ENCODE measurements at regions not wholly inside any gene's neighbourhood (a gene's known extent, or its start where the extent isn't known, plus 50 kb on each side); places are given as distances from the start of the nearest gene placed in this dataset.

- H3K4me1 ChIP-seq (ENCODE audit: control insufficient read depth, extremely low read depth, insufficient read depth, low read length): no peaks in the 10 kb centered on the region
- DNase-seq (ENCODE audit: low read depth, low spot score) (no peak), FAIRE-seq (no peak)
- no peaks in the 10 kb centered on the region for H3K9me1 ChIP-seq (replicated peaks; ENCODE audit: control insufficient read depth, extremely low read depth, insufficient read depth, low read length)
- no peak overlapping the region for H3K9ac ChIP-seq (replicated peaks; ENCODE audit: extremely low read depth, insufficient read depth, low read length)
- TF ChIP-seq MAX (IDR thresholded peaks at IDR 0.05; ENCODE audit: insufficient read depth, insufficient read length): no peak
- TF ChIP-seq JUN (IDR thresholded peaks at IDR 0.05; ENCODE audit: borderline replicate concordance, insufficient read depth, insufficient read length, low read depth): no peak
- TF ChIP-seq CTCF (IDR thresholded peaks at IDR 0.05; ENCODE audit: extremely low read depth in 1 of 2, insufficient read depth in 1 of 2, low read depth in 1 of 2, low read length in 2 of 2): no peak
- H2AFZ ChIP-seq (ENCODE audit: low read depth, low read length): no peak overlapping the region
- no peak overlapping the region for H3K27ac ChIP-seq (ENCODE audit: insufficient read depth, low read depth, low read length)
- H4K20me1 ChIP-seq (replicated peaks; ENCODE audit: control insufficient read depth, extremely low read depth, insufficient read depth, low read length): no peaks in the 10 kb centered on the region
- no peaks in the 10 kb centered on the region for H3K36me3 ChIP-seq (ENCODE audit: control insufficient read depth in 2 of 2, extremely low read depth in 1 of 2, insufficient read depth in 2 of 2, low read length in 2 of 2)
- no peak overlapping the region for H3K4me3 ChIP-seq (replicated peaks in 1 of 3; ENCODE audit: insufficient read depth in 1 of 3, low read depth in 1 of 3, low read length in 3 of 3)
- no peaks in the 10 kb centered on the region for H3K9me3 ChIP-seq (replicated peaks; ENCODE audit: control insufficient read depth, insufficient read depth, low read length)
- ChIA-PET POLR2A (no interaction called here), CTCF (no interaction called here)
- dilution Hi-C loops (cut with MboI; ENCODE audit: extremely low pct_ligation_motif_present, low sequenced_read_pairs): no loop called here
- no peak overlapping the region for H3K4me2 ChIP-seq (ENCODE audit: insufficient read depth, low read length)
- H3K79me2 ChIP-seq (ENCODE audit: control insufficient read depth, insufficient read depth, low read length): no peaks in the 10 kb centered on the region
- intact Hi-C loops (cut with micrococcal nuclease): no loop called here
- no peaks in the 10 kb centered on the region for H3K27me3 ChIP-seq (ENCODE audit: control insufficient read depth in 2 of 2, insufficient read depth in 2 of 2, low read length in 2 of 2)
- BruUV-seq (replicated peaks): no TSS peak
These were observed 120.1 kb downstream of the NKX6-1 start for GRCh38 chr4:84378983-84379382.

- Histone ChIP-seq H3K36me3 (ENCODE audit: control insufficient read depth in 2 of 2, extremely low read depth in 1 of 2, insufficient read depth in 2 of 2, low read length in 2 of 2) (no peaks in the 10 kb centered on the region), H3K9me1 (replicated peaks; ENCODE audit: control insufficient read depth, extremely low read depth, insufficient read depth, low read length) (no peaks in the 10 kb centered on the region), H3K27ac (ENCODE audit: insufficient read depth, low read depth, low read length) (no peak overlapping the region), H3K4me3 (replicated peaks in 1 of 3; ENCODE audit: insufficient read depth in 1 of 3, low read depth in 1 of 3, low read length in 3 of 3) (no peak overlapping the region), H3K27me3 (ENCODE audit: control insufficient read depth in 2 of 2, insufficient read depth in 2 of 2, low read length in 2 of 2) (no peaks in the 10 kb centered on the region), H3K4me2 (ENCODE audit: insufficient read depth, low read length) (no peak overlapping the region), H2AFZ (ENCODE audit: low read depth, low read length) (no peak overlapping the region), H3K9me3 (replicated peaks; ENCODE audit: control insufficient read depth, insufficient read depth, low read length) (no peaks in the 10 kb centered on the region), H4K20me1 (replicated peaks; ENCODE audit: control insufficient read depth, extremely low read depth, insufficient read depth, low read length) (no peaks in the 10 kb centered on the region), H3K4me1 (ENCODE audit: control insufficient read depth, extremely low read depth, insufficient read depth, low read length) (no peaks in the 10 kb centered on the region), H3K9ac (replicated peaks; ENCODE audit: extremely low read depth, insufficient read depth, low read length) (no peak overlapping the region), H3K79me2 (ENCODE audit: control insufficient read depth, insufficient read depth, low read length) (no peaks in the 10 kb centered on the region)
- DNase-seq (ENCODE audit: low read depth, low spot score) (no peak), FAIRE-seq (no peak)
- TF ChIP-seq GATA2 (IDR thresholded peaks at IDR 0.05; ENCODE audit: insufficient read depth, insufficient read length, low read depth, low read length) (no peak), POLR2A (IDR thresholded peaks at IDR 0.05; ENCODE audit: low read depth, low read length) (no peak), FOS (IDR thresholded peaks at IDR 0.05; ENCODE audit: borderline replicate concordance, insufficient read depth, low read length) (no peak), EZH2 (IDR thresholded peaks at IDR 0.05; ENCODE audit: borderline replicate concordance, low read depth, low read length, severe bottlenecking) (no peak), JUN (IDR thresholded peaks at IDR 0.05; ENCODE audit: borderline replicate concordance, insufficient read depth, insufficient read length, low read depth) (no peak), MAX (IDR thresholded peaks at IDR 0.05; ENCODE audit: insufficient read depth, insufficient read length) (no peak), CTCF (IDR thresholded peaks at IDR 0.05; ENCODE audit: extremely low read depth in 1 of 2, insufficient read depth in 1 of 2, low read depth in 1 of 2, low read length in 2 of 2) (no peak), MYC (IDR thresholded peaks at IDR 0.05; ENCODE audit: low read depth, low read length) (no peak), POLR2AphosphoS5 (IDR thresholded peaks at IDR 0.05; ENCODE audit: insufficient read depth, low read depth, low read length) (no peak)
- ChIA-PET CTCF (no interaction called here), POLR2A (no interaction called here)
- intact Hi-C loops (cut with micrococcal nuclease) (no loop called here), dilution Hi-C loops (cut with MboI; ENCODE audit: extremely low pct_ligation_motif_present, low sequenced_read_pairs) (no loop called here)
- BruUV-seq (replicated peaks): no TSS peak
These were observed 120.7 kb downstream of the NKX6-1 start for GRCh38 chr4:84378356-84378755.
